HCT116 (cell line): ENCODE measurements at regions not wholly inside any gene's neighbourhood (a gene's known extent, or its start where the extent isn't known, plus 50 kb on each side); places are given as distances from the start of the nearest gene placed in this dataset.
A peak's percentile ranks its signal among the peaks of the same experiment; 100 is the strongest.

Experiments
- ATAC-seq: fragments of 200-7000 bp; cut with Tn5 transposase; 2 replicates; pipeline ENCODE4 v1.9.1; 2020; ENCODE audit warnings: mild to moderate bottlenecking, moderate library complexity
- BruUV-seq: library from RNA; stranded (reverse); fragments of 400-500 nt; replicated peaks from 2 replicates; lab custom pipeline; 2021; lab: Mats Ljungman, UMichigan
- CTCF ChIA-PET: fragments of 300-600 bp; sonication (Branson Sonifier 250); formaldehyde crosslinking; loops from one replicate; lab custom pipeline; 2021; ENCODE audit warnings: antibody characterized with exemption; lab: Charles Lee
- POLR2A ChIA-PET: fragments of 300-600, 350-600 bp; sonication (Branson Sonifier 250); formaldehyde crosslinking; loops from one replicate; lab custom pipeline; 2021; ENCODE audit warnings: antibody characterized with exemption; lab: Charles Lee
- RAD21 ChIA-PET, 2 experiments: fragments of 300-600 bp; sonication (Branson Sonifier 250); formaldehyde crosslinking; loops; one replicate each; lab custom pipeline; 2023; ENCODE audit warnings: low total read pairs in 2 of 2; ENCODE audit not compliant: uncharacterized antibody in 2 of 2, unreplicated experiment in 2 of 2, low non-redundant PET in 1 of 2; lab: Charles Lee
- DNase-seq: peaks from one replicate; pipeline ENCODE4 v3.0.0-alpha.2; 2010; ENCODE audit warnings: low read depth, low spot score
- H2AFZ ChIP-seq: fragments of 200-600 bp; shearing (Covaris generic), sonication (generic); 2 replicates; pipeline ENCODE4 v1.6.1; 2017; ENCODE audit warnings: low read depth, mixed run types, mixed read lengths, antibody characterized with exemption, low read length; ENCODE audit not compliant: poor library complexity, severe bottlenecking
- H3K27ac ChIP-seq: 2 replicates; pipeline ENCODE4 v1.5.1; 2012; ENCODE audit warnings: low read depth, low read length
- H3K27me3 ChIP-seq: fragments of 200-600 bp; sonication (generic); 2 replicates; pipeline ENCODE4 v1.6.1; 2016; ENCODE audit warnings: mixed run types, low read length, mixed read lengths; ENCODE audit not compliant: insufficient read depth
- H3K36me3 ChIP-seq, 2 experiments: fragments of 200-500 bp in 1 of 2; fragments of 200-600 bp in 1 of 2; sonication (Bioruptor generic) in 1 of 2; sonication (generic) in 1 of 2; 2 replicates each; pipeline versions ENCODE4 v1.5.1 to v1.6.1; 2014 to 2016; ENCODE audit warnings: low read length in 2 of 2, inconsistent platforms in 1 of 2, mixed read lengths in 1 of 2, mixed run types in 1 of 2; ENCODE audit not compliant: insufficient read depth in 2 of 2, control insufficient read depth in 1 of 2
- H3K4me1 ChIP-seq, 2 experiments: fragments of 200-600 bp in 1 of 2; sonication (generic) in 1 of 2; 2 replicates each; pipeline versions ENCODE4 v1.5.1 to v1.6.1; 2012 to 2017; ENCODE audit warnings: low read length in 2 of 2, inconsistent platforms in 1 of 2, mild to moderate bottlenecking in 1 of 2, mixed read lengths in 1 of 2, mixed run types in 1 of 2, moderate library complexity in 1 of 2; ENCODE audit not compliant: insufficient read depth in 2 of 2, control insufficient read depth in 1 of 2
- H3K4me2 ChIP-seq: fragments of 200-600 bp; sonication (generic); 2 replicates; pipeline ENCODE4 v1.6.1; 2017; ENCODE audit warnings: mixed run types, low read length, mixed read lengths
- H3K4me3 ChIP-seq, 2 experiments: fragments of 200-600 bp in 1 of 2; sonication (generic) in 1 of 2; replicated peaks in 1 of 2; 2 replicates each; pipeline ENCODE4 v1.5.1; 2011 to 2016; ENCODE audit warnings: low read length in 2 of 2, control low read depth in 1 of 2, low read depth in 1 of 2, mild to moderate bottlenecking in 1 of 2, mixed read lengths in 1 of 2, mixed run types in 1 of 2
- H3K79me2 ChIP-seq: fragments of 200-600 bp; sonication (generic); 2 replicates; pipeline ENCODE4 v1.6.1; 2017; ENCODE audit warnings: mild to moderate bottlenecking, mixed run types, low read length, moderate library complexity, mixed read lengths; ENCODE audit not compliant: insufficient read depth
- H3K9ac ChIP-seq: fragments of 200-600 bp; sonication (generic); 2 replicates; pipeline ENCODE4 v1.6.1; 2016; ENCODE audit warnings: low read length, mixed read lengths
- H3K9me2 ChIP-seq: fragments of 200-600 bp; sonication (generic), shearing (Covaris generic); 2 replicates; pipeline ENCODE4 v1.6.1; 2017; ENCODE audit warnings: mixed run types, mild to moderate bottlenecking, moderate library complexity; ENCODE audit not compliant: insufficient read depth
- H3K9me3 ChIP-seq, 2 experiments: fragments of 200-500 bp in 1 of 2; fragments of 200-600 bp in 1 of 2; sonication (Bioruptor generic) in 1 of 2; sonication (generic) in 1 of 2; 2 replicates each; pipeline ENCODE4 v1.6.1; 2014 to 2017; ENCODE audit warnings: low read length in 2 of 2, mixed read lengths in 2 of 2, inconsistent platforms in 1 of 2, low read depth in 1 of 2, mild to moderate bottlenecking in 1 of 2, mixed run types in 1 of 2, moderate library complexity in 1 of 2; ENCODE audit not compliant: control insufficient read depth in 1 of 2, insufficient read depth in 1 of 2
- H4K20me1 ChIP-seq: fragments of 200-600 bp; sonication (generic), shearing (Covaris generic); 2 replicates; pipeline ENCODE4 v1.6.1; 2017; ENCODE audit warnings: mixed run types, mild to moderate bottlenecking, moderate library complexity; ENCODE audit not compliant: insufficient read depth
- CEBPB ChIP-seq: IDR thresholded peaks from 2 replicates; pipeline ENCODE4 v1.6.1; 2012; ENCODE audit warnings: low read depth
- ELF1 ChIP-seq: IDR thresholded peaks from 2 replicates; pipeline ENCODE4 v1.6.1; 2012; ENCODE audit warnings: low read depth, borderline replicate concordance
- EZH2phosphoT487 ChIP-seq: fragments of 200-600 bp; IDR thresholded peaks from 2 replicates; pipeline ENCODE4 v1.6.1; 2018; ENCODE audit warnings: antibody characterized with exemption, borderline replicate concordance
- FOSL1 ChIP-seq: IDR thresholded peaks from 2 replicates; pipeline ENCODE4 v1.6.1; 2012; ENCODE audit warnings: low read depth
- POLR2A ChIP-seq: IDR thresholded peaks from 2 replicates; pipeline ENCODE4 v1.7.0; 2011; ENCODE audit warnings: borderline replicate concordance; ENCODE audit not compliant: insufficient read depth, insufficient read length; ENCODE audit errors: extremely low read depth
- POLR2AphosphoS5 ChIP-seq: IDR thresholded peaks from 2 replicates; pipeline ENCODE4 v1.6.1; 2011; ENCODE audit warnings: mild to moderate bottlenecking, low read depth, low read length, moderate library complexity
- SP1 ChIP-seq: IDR thresholded peaks from 2 replicates; pipeline ENCODE4 v1.6.1; 2012; ENCODE audit warnings: low read depth
- SRF ChIP-seq: IDR thresholded peaks from 2 replicates; pipeline ENCODE4 v1.6.1; 2012; ENCODE audit warnings: low read depth
- TCF7L2 ChIP-seq: IDR thresholded peaks from 2 replicates; pipeline ENCODE4 v1.7.0; 2011; ENCODE audit warnings: borderline replicate concordance, inconsistent platforms; ENCODE audit not compliant: insufficient read depth, insufficient read length; ENCODE audit errors: extremely low read depth
- YY1 ChIP-seq: IDR thresholded peaks from 2 replicates; pipeline ENCODE4 v1.6.1; 2011; ENCODE audit warnings: low read length, low read depth, moderate library complexity, mild to moderate bottlenecking; ENCODE audit not compliant: insufficient replicate concordance; ENCODE audit errors: extremely low read depth
- ZNF274 ChIP-seq: fragments of 200-500 bp; sonication (Bioruptor generic); IDR thresholded peaks from 2 replicates; pipeline ENCODE4 v1.6.1; 2014; ENCODE audit warnings: mild to moderate bottlenecking, low read depth, low read length, inconsistent platforms
- intact Hi-C: fragments of 100-400 bp; cut with micrococcal nuclease; formaldehyde crosslinking; loops from 2 replicates; pipeline ENCODE4 v1.10.0; 2022

- BruUV-seq, result no TSS peak
Observed at GRCh38 chr5:175235251-175235960, 208.6 kb downstream of the DRD1 start.

GRCh38 chr5:175230299-175230698 lies 213.7 kb downstream of the DRD1 start:
- RAD21 ChIA-PET, result no interaction called here
- Histone ChIP-seq H4K20me1 (no peaks in the 10 kb centered on the region), H3K4me3 (no peak overlapping the region), H2AFZ (no peak overlapping the region)
- DNase-seq (no peak), ATAC-seq (peak; percentile 46; the same call in 1 of the 2 replicates)
- no TSS peak for BruUV-seq
- TF ChIP-seq ELF1, result no peak
- no peak for TF ChIP-seq ZNF274
- TF ChIP-seq, all 23 proteins: peak for 0
- ChIA-PET POLR2A (no interaction called here), CTCF (no interaction called here)
- Histone ChIP-seq H3K4me1 (peaks cover 2 to 10% of the 10 kb centered on the region in 2 experiments; a peak in 2 of 4 replicates), H3K79me2 (no peaks in the 10 kb centered on the region), H3K9ac (no peak overlapping the region), H3K27me3 (0 out of 2 replicates have a peak, but pooled peaks cover 4% of the 10 kb centered on the region), H3K27ac (no peak overlapping the region), H3K9me3 (no peaks in the 10 kb centered on the region), H3K36me3 (no peaks in the 10 kb centered on the region), H3K4me2 (peak overlapping the region; percentile 41; the same call in 1 of the 2 replicates), H3K9me2 (no peaks in the 10 kb centered on the region)
- intact Hi-C loops, result no loop called here

More at GRCh38 chr5:175235251-175235960, 208.6 kb downstream of the DRD1 start:
- no peak overlapping the region for H3K4me3 ChIP-seq
- no peaks in the 10 kb centered on the region for H3K36me3 ChIP-seq
- no peak for DNase-seq
- RAD21 ChIA-PET, result no interaction called here
- intact Hi-C loops, result no loop called here
- no peak overlapping the region for H2AFZ ChIP-seq
- no peak overlapping the region for H3K4me2 ChIP-seq
- ATAC-seq, result no peak
- H3K27ac ChIP-seq, result no peak overlapping the region
- peaks cover 2 to 3% of the 10 kb centered on the region in 2 experiments; a peak in 2 of 4 replicates for H3K4me1 ChIP-seq
- CTCF ChIA-PET, result no interaction called here
- H3K79me2 ChIP-seq, result no peaks in the 10 kb centered on the region
- POLR2A ChIA-PET, result no interaction called here
- no peak overlapping the region for H3K9ac ChIP-seq
- TF ChIP-seq YY1 (no peak), SP1 (no peak), FOSL1 (no peak), TCF7L2 (no peak), POLR2A (no peak), SRF (no peak), POLR2AphosphoS5 (no peak), EZH2phosphoT487 (no peak), ZNF274 (no peak), CEBPB (no peak)
- H3K9me3 ChIP-seq, result no peaks in the 10 kb centered on the region
- H4K20me1 ChIP-seq, result no peaks in the 10 kb centered on the region
- H3K27me3 ChIP-seq, result peaks cover 34% of the 10 kb centered on the region
- H3K9me2 ChIP-seq, result no peaks in the 10 kb centered on the region
